ENCODE measurements at regions not wholly inside any gene's neighbourhood (a gene's known extent, or its start where the extent isn't known, plus 50 kb on each side); places are given as distances from the start of the nearest gene placed in this dataset.

DNA sequence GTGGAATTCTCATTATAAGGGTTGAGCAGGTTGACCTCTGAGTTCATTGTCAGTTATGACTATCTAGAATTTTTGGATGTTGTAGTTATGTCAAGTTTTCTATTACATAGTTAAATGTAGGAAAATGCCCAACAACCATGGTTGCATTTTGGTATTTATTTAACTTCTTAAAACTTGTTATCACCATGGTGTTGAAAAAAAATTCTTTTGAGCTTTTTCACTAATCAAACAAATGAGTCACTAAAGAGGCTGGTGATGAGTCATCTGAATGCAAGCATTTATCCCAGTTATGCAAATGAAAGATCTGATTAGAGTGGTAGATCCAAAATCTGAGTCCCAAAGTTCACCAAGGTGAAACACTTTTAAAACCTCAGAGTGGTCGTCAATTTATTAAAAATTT is 624.7 kb upstream of the IGFBP3 start (continued):
- TF ChIP-seq, protein P1, sequence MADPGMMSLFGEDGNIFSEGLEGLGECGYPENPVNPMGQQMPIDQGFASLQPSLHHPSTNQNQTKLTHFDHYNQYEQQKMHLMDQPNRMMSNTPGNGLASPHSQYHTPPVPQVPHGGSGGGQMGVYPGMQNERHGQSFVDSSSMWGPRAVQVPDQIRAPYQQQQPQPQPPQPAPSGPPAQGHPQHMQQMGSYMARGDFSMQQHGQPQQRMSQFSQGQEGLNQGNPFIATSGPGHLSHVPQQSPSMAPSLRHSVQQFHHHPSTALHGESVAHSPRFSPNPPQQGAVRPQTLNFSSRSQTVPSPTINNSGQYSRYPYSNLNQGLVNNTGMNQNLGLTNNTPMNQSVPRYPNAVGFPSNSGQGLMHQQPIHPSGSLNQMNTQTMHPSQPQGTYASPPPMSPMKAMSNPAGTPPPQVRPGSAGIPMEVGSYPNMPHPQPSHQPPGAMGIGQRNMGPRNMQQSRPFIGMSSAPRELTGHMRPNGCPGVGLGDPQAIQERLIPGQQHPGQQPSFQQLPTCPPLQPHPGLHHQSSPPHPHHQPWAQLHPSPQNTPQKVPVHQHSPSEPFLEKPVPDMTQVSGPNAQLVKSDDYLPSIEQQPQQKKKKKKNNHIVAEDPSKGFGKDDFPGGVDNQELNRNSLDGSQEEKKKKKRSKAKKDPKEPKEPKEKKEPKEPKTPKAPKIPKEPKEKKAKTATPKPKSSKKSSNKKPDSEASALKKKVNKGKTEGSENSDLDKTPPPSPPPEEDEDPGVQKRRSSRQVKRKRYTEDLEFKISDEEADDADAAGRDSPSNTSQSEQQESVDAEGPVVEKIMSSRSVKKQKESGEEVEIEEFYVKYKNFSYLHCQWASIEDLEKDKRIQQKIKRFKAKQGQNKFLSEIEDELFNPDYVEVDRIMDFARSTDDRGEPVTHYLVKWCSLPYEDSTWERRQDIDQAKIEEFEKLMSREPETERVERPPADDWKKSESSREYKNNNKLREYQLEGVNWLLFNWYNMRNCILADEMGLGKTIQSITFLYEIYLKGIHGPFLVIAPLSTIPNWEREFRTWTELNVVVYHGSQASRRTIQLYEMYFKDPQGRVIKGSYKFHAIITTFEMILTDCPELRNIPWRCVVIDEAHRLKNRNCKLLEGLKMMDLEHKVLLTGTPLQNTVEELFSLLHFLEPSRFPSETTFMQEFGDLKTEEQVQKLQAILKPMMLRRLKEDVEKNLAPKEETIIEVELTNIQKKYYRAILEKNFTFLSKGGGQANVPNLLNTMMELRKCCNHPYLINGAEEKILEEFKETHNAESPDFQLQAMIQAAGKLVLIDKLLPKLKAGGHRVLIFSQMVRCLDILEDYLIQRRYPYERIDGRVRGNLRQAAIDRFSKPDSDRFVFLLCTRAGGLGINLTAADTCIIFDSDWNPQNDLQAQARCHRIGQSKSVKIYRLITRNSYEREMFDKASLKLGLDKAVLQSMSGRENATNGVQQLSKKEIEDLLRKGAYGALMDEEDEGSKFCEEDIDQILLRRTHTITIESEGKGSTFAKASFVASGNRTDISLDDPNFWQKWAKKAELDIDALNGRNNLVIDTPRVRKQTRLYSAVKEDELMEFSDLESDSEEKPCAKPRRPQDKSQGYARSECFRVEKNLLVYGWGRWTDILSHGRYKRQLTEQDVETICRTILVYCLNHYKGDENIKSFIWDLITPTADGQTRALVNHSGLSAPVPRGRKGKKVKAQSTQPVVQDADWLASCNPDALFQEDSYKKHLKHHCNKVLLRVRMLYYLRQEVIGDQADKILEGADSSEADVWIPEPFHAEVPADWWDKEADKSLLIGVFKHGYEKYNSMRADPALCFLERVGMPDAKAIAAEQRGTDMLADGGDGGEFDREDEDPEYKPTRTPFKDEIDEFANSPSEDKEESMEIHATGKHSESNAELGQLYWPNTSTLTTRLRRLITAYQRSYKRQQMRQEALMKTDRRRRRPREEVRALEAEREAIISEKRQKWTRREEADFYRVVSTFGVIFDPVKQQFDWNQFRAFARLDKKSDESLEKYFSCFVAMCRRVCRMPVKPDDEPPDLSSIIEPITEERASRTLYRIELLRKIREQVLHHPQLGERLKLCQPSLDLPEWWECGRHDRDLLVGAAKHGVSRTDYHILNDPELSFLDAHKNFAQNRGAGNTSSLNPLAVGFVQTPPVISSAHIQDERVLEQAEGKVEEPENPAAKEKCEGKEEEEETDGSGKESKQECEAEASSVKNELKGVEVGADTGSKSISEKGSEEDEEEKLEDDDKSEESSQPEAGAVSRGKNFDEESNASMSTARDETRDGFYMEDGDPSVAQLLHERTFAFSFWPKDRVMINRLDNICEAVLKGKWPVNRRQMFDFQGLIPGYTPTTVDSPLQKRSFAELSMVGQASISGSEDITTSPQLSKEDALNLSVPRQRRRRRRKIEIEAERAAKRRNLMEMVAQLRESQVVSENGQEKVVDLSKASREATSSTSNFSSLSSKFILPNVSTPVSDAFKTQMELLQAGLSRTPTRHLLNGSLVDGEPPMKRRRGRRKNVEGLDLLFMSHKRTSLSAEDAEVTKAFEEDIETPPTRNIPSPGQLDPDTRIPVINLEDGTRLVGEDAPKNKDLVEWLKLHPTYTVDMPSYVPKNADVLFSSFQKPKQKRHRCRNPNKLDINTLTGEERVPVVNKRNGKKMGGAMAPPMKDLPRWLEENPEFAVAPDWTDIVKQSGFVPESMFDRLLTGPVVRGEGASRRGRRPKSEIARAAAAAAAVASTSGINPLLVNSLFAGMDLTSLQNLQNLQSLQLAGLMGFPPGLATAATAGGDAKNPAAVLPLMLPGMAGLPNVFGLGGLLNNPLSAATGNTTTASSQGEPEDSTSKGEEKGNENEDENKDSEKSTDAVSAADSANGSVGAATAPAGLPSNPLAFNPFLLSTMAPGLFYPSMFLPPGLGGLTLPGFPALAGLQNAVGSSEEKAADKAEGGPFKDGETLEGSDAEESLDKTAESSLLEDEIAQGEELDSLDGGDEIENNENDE (IDR thresholded peaks at IDR 0.05; ENCODE audit: insufficient replicate concordance, low read length) = no peak
- TF ChIP-seq NANOG (IDR thresholded peaks at IDR 0.05; ENCODE audit: insufficient read depth, low read depth, low read length, poor library complexity, severe bottlenecking) (no peak), BRCA1 (IDR thresholded peaks at IDR 0.05; ENCODE audit: low read depth, low read length) (no peak), BACH1 (IDR thresholded peaks at IDR 0.05; ENCODE audit: low read length) (no peak), EGR1 (IDR thresholded peaks at IDR 0.05; ENCODE audit: borderline replicate concordance, low read depth, low read length) (no peak), POLR2A (IDR thresholded peaks at IDR 0.05; ENCODE audit: control extremely low read depth in 1 of 2, low read depth in 2 of 2, low read length in 2 of 2) (no peak), SUZ12 (IDR thresholded peaks at IDR 0.05; ENCODE audit: low read length) (no peak), CTBP2 (IDR thresholded peaks at IDR 0.05; ENCODE audit: borderline replicate concordance, insufficient read depth, insufficient read length, low read length) (no peak), POU5F1 (IDR thresholded peaks at IDR 0.05; ENCODE audit: low read depth, low read length) (no peak), TAF7 (optimal IDR thresholded peaks at IDR 0.05; ENCODE audit: borderline replicate concordance, low read depth, low read length) (no peak)
- TF ChIP-seq, protein P2, sequence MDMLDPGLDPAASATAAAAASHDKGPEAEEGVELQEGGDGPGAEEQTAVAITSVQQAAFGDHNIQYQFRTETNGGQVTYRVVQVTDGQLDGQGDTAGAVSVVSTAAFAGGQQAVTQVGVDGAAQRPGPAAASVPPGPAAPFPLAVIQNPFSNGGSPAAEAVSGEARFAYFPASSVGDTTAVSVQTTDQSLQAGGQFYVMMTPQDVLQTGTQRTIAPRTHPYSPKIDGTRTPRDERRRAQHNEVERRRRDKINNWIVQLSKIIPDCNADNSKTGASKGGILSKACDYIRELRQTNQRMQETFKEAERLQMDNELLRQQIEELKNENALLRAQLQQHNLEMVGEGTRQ (IDR thresholded peaks at IDR 0.05; ENCODE audit: low read length) = no peak

Data from H1 (cell line).